H4 (cell line): ENCODE measurements at regions not wholly inside any gene's neighbourhood (a gene's known extent, or its start where the extent isn't known, plus 50 kb on each side); places are given as distances from the start of the nearest gene placed in this dataset.

Experiments used
- DNase-seq: peaks from one replicate; pipeline ENCODE4 v3.0.0-alpha.2; 2015; ENCODE audit warnings: low spot score

- DNase-seq, result no peak
These were observed 165.6 kb upstream of the IER5L start for GRCh38 chr9:129343424-129344375.

GRCh38 chr9:129342591-129343423 lies 164.7 kb upstream of the IER5L start:
- no peak for DNase-seq

- no peak for DNase-seq
These were observed 163.9 kb upstream of the IER5L start for GRCh38 chr9:129341987-129342348.

GRCh38 chr9:129341171-129341986 lies 163.3 kb upstream of the IER5L start:
- no peak for DNase-seq

GRCh38 chr9:129340427-129341170 lies 162.5 kb upstream of the IER5L start:
- DNase-seq, result no peak

- DNase-seq, result no peak
These were observed 161.6 kb upstream of the IER5L start for GRCh38 chr9:129339539-129340157.

GRCh38 chr9:129338724-129339430 lies 160.8 kb upstream of the IER5L start:
- DNase-seq, result no peak

GRCh38 chr9:129337336-129338140 lies 159.5 kb upstream of the IER5L start:
- no peak for DNase-seq

- no peak for DNase-seq
These were observed 158.7 kb upstream of the IER5L start for GRCh38 chr9:129336601-129337331.

GRCh38 chr9:129336130-129336528 lies 158.1 kb upstream of the IER5L start:
- no peak for DNase-seq

GRCh38 chr9:129335464-129336129 lies 157.5 kb upstream of the IER5L start:
- DNase-seq, result no peak

GRCh38 chr9:129334105-129334935 lies 156.3 kb upstream of the IER5L start:
- peak; percentile 97 for DNase-seq

GRCh38 chr9:129333617-129334104 lies 155.6 kb upstream of the IER5L start:
- DNase-seq, result peak; percentile 78

GRCh38 chr9:129332581-129332980 lies 154.5 kb upstream of the IER5L start:
- DNase-seq, result no peak

GRCh38 chr9:129331772-129332500 lies 153.9 kb upstream of the IER5L start:
- no peak for DNase-seq

- no peak for DNase-seq
These were observed 153.4 kb upstream of the IER5L start for GRCh38 chr9:129331493-129331765.
